ENCODE measurements at regions not wholly inside any gene's neighbourhood (a gene's known extent, or its start where the extent isn't known, plus 50 kb on each side); places are given as distances from the start of the nearest gene placed in this dataset.

GRCh38 chr2:9141706-9142460 lies 64.7 kb upstream of the ASAP2 start:
- POLR2A ChIA-PET: no interaction called here
- TF ChIP-seq CTCF (IDR thresholded peaks at IDR 0.05): no peak
- DNase-seq (no peak), ATAC-seq (ENCODE audit: poor library complexity) (no peak)
- Mint-ChIP-seq H3K4me3 (no peak overlapping the region), H3K27me3 (peaks cover 33% of the 10 kb centered on the region), H3K4me1 (ENCODE audit: low read depth) (peaks cover 5% of the 10 kb centered on the region), H3K9me3 (no peaks in the 10 kb centered on the region), H3K27ac (no peak overlapping the region), H3K36me3 (ENCODE audit: low read depth) (no peaks in the 10 kb centered on the region)
- CTCF ChIA-PET: no interaction called here
- Histone ChIP-seq H3K27me3 (ENCODE audit: control insufficient read depth in 1 of 2, insufficient read depth in 2 of 2, low read length in 2 of 2) (peaks cover 0 to 6% of the 10 kb centered on the region in 2 experiments), H3K4me1 (ENCODE audit: insufficient read depth, low read length) (peaks cover 7% of the 10 kb centered on the region), H3K4me3 (ENCODE audit: low read length) (no peak overlapping the region), H3K27ac (ENCODE audit: low read depth in 1 of 2, low read length in 2 of 2) (no peak overlapping the region), H3K9me3 (ENCODE audit: control insufficient read depth in 1 of 2, insufficient read depth in 1 of 2, low read length in 2 of 2) (no peaks in the 10 kb centered on the region), H3K36me3 (ENCODE audit: insufficient read depth, low read length) (no peaks in the 10 kb centered on the region)
- intact Hi-C loops (cut with DNase I, micrococcal nuclease): loop anchor here (5.0 to 10.0 kb wide), 4 partner anchors 233 to 905 kb away; no protein-coding TSS in a partner anchor

- Histone ChIP-seq H3K36me3 (ENCODE audit: insufficient read depth, low read length) (no peaks in the 10 kb centered on the region), H3K27me3 (ENCODE audit: control insufficient read depth in 1 of 2, insufficient read depth in 2 of 2, low read length in 2 of 2) (peaks cover 0 to 6% of the 10 kb centered on the region in 2 experiments), H3K27ac (ENCODE audit: low read depth in 1 of 2, low read length in 2 of 2) (no peak overlapping the region), H3K9me3 (ENCODE audit: control insufficient read depth in 1 of 2, insufficient read depth in 1 of 2, low read length in 2 of 2) (no peaks in the 10 kb centered on the region), H3K4me3 (ENCODE audit: low read length) (no peak overlapping the region), H3K4me1 (ENCODE audit: insufficient read depth, low read length) (peaks cover 7% of the 10 kb centered on the region)
- CTCF ChIA-PET: no interaction called here
- intact Hi-C loops (cut with DNase I, micrococcal nuclease): loop anchor here (5.0 to 10.0 kb wide), 4 partner anchors 234 to 906 kb away; no protein-coding TSS in a partner anchor
- peaks cover 27% of the 10 kb centered on the region for H3K27me3 Mint-ChIP-seq
- no peak overlapping the region for H3K4me3 Mint-ChIP-seq
- DNase-seq (no peak), ATAC-seq (ENCODE audit: poor library complexity) (no peak)
- POLR2A ChIA-PET: no interaction called here
- no peak for TF ChIP-seq CTCF (IDR thresholded peaks at IDR 0.05)
- no peak overlapping the region for H3K27ac Mint-ChIP-seq
- peaks cover 5% of the 10 kb centered on the region for H3K4me1 Mint-ChIP-seq (ENCODE audit: low read depth)
- H3K9me3 Mint-ChIP-seq: no peaks in the 10 kb centered on the region
- no peaks in the 10 kb centered on the region for H3K36me3 Mint-ChIP-seq (ENCODE audit: low read depth)
Measured at GRCh38 chr2:9141091-9141667, 65.4 kb upstream of the ASAP2 start.

- Histone ChIP-seq H3K36me3 (ENCODE audit: insufficient read depth, low read length) (no peaks in the 10 kb centered on the region), H3K4me1 (ENCODE audit: insufficient read depth, low read length) (peaks cover 7% of the 10 kb centered on the region), H3K27me3 (ENCODE audit: control insufficient read depth in 1 of 2, insufficient read depth in 2 of 2, low read length in 2 of 2) (peaks cover 0 to 8% of the 10 kb centered on the region in 2 experiments), H3K27ac (ENCODE audit: low read depth in 1 of 2, low read length in 2 of 2) (no peak overlapping the region), H3K9me3 (ENCODE audit: control insufficient read depth in 1 of 2, insufficient read depth in 1 of 2, low read length in 2 of 2) (no peaks in the 10 kb centered on the region), H3K4me3 (ENCODE audit: low read length) (no peak overlapping the region)
- H3K27me3 Mint-ChIP-seq: peaks cover 27% of the 10 kb centered on the region
- H3K4me1 Mint-ChIP-seq (ENCODE audit: low read depth): peaks cover 5% of the 10 kb centered on the region
- no peaks in the 10 kb centered on the region for H3K36me3 Mint-ChIP-seq (ENCODE audit: low read depth)
- no peak for DNase-seq
- H3K9me3 Mint-ChIP-seq: no peaks in the 10 kb centered on the region
- POLR2A ChIA-PET: no interaction called here
- no peak for TF ChIP-seq CTCF (IDR thresholded peaks at IDR 0.05)
- intact Hi-C loops (cut with DNase I, micrococcal nuclease): loop anchor here (5.0 to 10.0 kb wide), 4 partner anchors 234 to 907 kb away; no protein-coding TSS in a partner anchor
- no peak overlapping the region for H3K4me3 Mint-ChIP-seq
- CTCF ChIA-PET: no interaction called here
- no peak overlapping the region for H3K27ac Mint-ChIP-seq
- no peak for ATAC-seq (ENCODE audit: poor library complexity)
Measured at GRCh38 chr2:9140645-9141044, 66.0 kb upstream of the ASAP2 start.

Measured in CD4-positive, alpha-beta T cell (primary cell).